ENCODE measurements at regions not wholly inside any gene's neighbourhood (a gene's known extent, or its start where the extent isn't known, plus 50 kb on each side); places are given as distances from the start of the nearest gene placed in this dataset.

GRCh38 chr20:1833216-1833615 lies 62.0 kb upstream of the SIRPA start:
- TF ChIP-seq ZNF384 (IDR thresholded peaks at IDR 0.05) (no peak), FOXK2 (IDR thresholded peaks at IDR 0.05) (no peak), BHLHE40 (IDR thresholded peaks at IDR 0.05; ENCODE audit: borderline replicate concordance) (no peak), L3MBTL2 (conservative IDR thresholded peaks at IDR 0.05) (no peak), SUZ12 (IDR thresholded peaks at IDR 0.05) (no peak)

All from HEK293T (cell line).